ENCODE measurements at regions not wholly inside any gene's neighbourhood (a gene's known extent, or its start where the extent isn't known, plus 50 kb on each side); places are given as distances from the start of the nearest gene placed in this dataset.

DNA sequence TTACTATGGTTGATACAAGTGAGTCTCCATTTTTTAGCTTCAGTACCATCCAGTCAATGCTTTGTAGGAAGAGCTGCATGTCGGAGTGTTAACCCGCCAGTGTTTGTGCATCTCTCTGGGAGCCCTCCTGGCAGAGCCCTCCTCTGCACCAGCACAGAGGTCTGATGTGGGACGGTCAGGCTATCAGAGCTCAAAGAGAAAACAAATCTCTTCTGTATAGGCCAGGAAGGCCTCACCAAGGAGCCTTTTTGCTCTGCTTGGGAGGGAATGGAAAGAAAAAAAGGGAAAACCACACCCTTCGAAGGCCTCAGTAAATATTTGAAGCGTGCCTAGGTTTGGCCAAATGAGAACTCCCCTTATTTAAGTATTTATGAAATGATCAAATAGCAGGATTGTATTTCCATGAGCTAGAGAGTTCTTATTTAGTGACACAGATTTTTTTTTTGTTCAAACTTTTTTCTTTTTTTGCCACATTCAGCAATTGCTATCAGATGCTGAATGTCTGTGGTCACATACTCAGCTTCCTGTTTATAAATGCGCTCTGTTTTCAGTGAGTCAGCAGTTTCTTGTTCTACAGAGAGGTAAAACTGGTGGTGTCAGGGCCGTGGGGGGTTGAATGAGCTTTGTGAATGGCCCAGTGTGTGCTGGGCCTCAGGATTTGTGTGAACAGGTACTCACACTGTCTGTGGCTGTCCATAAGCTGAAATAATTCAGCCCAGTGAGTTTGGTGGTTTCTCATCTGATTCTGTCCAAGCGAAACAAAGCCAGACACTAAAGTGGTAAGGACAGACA, 226.6 kb downstream of the SNX18 start:
- no peak for DNase-seq (ENCODE audit: low read depth in 2 of 2)

DNA sequence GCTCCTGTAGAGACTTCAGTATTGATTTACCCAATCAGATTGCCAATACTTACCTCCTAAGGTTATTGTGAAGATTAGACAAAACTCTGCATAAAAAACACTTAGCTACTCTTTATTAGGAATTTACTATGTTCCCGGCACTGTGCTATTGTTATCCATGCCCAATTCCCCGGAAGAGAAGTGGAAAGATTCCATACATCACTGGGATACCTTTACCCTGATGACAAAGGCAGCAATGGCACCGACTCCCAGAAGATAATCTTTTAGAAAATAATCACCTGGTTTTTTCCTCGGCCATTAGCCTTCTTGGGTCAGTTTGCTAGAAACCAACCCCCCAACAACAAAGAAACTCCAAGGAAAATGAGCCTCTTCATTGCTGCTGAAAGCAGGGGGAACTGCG, 226.0 kb downstream of the SNX18 start:
- no peak for DNase-seq (ENCODE audit: low read depth in 2 of 2)

DNA sequence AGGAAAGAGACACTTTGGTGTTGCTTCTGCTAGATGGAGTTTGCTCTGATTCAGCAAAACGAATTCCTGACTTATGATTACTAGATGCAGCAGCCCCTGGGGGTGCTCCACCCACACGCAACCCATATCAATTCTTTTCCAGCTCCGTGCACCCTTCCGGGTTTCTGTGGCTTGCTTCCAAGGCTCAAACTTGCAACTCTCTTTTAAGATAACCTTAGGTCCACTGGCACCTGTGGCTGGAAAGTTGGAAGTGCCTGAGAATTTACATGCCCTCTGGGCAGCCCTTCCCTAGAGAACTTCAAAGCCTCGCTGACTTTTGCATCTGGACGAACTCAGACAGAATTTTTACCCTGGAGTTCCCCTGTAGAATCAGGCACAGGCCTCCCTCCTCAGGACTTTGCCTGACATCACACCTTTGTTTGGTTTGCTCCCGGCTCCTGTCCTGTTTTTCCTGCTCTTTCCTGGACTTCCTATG, 224.9 kb downstream of the SNX18 start:
- DNase-seq (ENCODE audit: low read depth in 2 of 2): no peak

DNA sequence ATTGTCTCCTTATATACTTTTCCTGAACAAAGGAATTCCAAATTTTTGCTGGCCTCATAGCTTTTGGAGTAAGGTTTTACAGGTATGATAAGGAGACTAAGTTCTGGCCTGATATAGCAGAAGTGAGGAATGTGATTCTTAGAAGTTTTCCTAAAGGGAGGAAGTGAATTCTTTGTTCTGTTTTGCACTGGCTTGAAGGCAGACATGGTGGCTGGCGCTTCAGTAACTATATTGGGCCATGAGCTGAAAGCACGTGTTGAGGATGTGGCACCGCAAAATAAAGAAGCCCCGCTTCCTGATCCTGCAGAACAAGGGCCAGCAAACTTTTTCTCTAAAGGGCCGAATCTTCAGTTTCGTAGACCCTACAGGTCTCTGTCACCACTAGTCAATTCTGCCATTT, 224.2 kb downstream of the SNX18 start:
- no peak for DNase-seq (ENCODE audit: low read depth in 2 of 2)

DNA sequence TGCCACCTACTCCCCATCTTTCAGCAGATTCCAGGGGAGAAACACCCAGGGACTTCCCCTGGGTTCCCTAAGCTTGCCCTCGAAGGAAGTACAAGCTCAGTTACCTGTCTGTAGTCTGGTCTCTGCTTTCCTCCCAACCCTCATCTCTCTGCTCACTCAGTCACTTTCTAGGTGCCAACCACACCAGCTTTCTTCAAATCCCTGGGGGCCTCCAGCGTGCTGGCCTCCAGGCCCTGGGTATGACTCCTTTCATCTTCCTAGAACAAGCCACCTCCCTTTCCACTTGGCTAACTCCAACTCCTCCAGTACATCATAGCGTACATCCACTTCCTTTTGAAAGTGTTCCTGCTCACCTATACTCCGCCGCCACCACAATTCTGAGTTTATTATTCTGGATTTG, 222.6 kb downstream of the SNX18 start:
- DNase-seq (ENCODE audit: low read depth in 2 of 2): no peak

DNA sequence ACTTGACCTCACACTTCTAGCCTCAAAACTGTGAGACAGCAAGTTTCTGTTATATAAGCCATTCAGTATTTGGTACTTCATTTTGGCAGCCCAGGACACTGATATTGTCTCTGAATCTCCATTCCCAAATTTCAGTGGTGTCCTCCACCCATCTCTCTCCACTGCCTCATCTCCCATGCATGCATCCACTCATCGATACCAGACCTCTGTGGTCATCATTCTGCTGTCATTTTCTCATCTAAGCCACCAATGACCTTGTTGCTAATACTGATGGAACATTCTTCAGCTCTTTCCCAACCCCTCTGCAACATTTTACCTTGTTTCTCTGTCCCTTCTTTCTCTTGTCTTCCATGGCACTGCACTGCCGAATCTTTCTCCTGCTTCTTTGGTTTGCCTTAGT, 221.8 kb downstream of the SNX18 start:
- DNase-seq (ENCODE audit: low read depth in 2 of 2): no peak

DNA sequence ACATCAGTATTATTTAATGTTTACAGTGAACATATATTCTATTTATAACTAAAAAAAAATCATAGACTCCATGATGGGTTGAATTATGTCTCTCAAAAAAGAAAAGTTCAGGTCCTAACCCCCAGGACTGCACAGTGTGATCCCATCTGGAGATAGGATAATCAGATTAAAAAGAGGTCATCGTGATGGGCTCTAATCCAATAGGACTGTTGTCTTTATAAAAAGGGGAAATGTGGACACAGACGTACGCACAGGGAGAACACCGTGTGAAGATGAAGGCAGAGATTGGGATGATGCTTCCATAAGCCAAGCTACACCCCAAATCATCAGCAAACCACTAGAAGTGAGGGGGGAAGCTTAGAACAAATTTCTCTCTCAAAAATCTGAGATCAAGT, 221.4 kb downstream of the SNX18 start:
- no peak for DNase-seq (ENCODE audit: low read depth in 2 of 2)

DNA sequence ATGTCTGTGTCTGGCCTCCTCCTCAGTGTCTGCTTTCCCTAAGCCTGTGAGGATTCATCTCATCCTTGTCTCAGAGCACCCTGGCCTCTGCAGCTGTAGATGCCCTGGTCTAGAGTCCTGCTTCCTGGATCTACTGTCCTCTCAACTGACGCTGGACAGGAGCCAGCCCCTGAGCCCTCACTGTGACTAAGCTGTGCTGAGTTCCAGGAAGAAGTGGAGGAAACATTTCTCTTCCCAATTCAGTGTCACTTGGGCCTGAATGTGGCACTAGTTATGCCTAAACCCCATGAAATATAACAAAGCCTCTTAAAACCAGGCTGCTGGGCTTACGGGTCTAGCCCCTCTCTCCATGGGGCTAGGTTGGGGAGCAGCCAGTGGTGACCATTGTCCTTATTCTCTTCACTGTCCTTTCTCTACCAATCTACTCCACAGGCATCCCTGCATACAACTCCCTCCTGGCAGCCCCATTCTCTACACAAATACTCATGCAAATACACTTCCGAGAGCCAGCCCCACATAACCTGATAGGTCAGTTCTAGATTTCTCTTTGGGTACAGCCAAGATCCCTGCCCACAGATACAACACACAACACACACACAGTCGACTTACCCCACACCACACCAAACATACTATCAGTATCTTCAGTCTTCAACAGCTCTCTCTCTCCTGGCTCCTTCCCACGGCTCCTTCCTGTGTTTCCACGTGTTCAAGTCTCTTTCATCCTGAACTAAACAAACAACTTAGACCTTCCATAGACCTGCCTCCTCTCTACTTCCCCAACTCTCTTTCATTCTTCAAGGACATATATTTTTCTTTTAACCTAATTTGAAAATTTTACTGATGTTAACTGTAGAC, 220.8 kb downstream of the SNX18 start:
- DNase-seq (ENCODE audit: low read depth in 2 of 2): no peak

DNA sequence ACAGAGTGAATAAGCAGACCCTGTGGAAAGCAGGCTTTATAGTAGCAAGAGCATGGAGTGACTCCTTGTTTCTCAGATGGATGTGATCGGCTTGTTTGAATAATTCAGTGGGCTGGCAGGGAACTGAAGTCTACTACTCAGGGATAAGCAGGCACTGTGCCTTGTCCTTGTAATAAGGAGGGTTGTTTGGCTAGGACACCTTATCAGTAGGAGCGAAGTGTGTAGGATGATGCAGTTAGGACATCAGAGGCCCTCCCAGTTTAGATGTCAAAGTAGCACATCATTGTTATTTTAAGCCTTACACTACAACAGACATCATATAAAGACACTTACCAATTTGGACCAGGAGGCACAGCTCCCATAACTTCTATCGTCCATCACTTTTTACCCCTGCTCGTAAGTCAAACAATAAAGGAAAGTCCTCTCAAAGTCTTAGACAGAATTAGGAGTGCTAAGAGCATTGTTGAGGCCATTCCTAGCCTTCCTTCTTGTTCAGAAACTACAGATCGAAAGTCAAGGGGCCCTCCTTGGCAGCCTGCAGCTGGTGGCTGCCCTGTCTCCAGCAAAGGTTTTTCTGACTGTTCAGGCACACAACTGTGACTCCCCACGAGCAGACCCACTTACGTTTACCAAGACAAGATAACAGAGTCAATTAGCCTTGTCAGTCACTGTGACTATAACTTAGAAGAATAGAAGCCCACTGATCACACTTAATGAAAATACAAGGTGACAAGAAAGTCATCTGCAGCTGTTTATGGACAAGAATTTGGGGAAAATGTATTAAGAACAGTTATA, 218.6 kb downstream of the SNX18 start:
- no peak for DNase-seq (ENCODE audit: low read depth in 2 of 2)

DNA sequence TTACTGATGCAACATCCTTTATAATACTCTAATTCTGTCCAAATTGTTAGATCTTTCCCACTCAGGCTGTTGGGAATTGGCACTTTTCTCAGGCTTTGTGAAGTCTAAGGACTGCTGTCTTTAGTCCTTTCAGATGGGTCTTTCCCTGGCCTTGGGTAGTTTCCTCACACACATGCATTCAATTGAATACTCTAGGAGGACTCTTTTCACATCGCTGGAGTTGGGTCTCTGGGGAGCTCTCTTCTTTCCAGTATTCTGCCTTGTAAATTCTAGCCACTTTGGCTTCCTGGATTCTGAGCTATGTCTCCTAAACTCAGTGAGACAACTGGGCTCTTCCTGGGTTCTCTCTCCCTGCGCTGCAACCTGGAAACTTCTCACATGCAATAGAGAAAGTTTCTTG, 215.5 kb downstream of the SNX18 start:
- no peak for DNase-seq (ENCODE audit: low read depth in 2 of 2)

DNA sequence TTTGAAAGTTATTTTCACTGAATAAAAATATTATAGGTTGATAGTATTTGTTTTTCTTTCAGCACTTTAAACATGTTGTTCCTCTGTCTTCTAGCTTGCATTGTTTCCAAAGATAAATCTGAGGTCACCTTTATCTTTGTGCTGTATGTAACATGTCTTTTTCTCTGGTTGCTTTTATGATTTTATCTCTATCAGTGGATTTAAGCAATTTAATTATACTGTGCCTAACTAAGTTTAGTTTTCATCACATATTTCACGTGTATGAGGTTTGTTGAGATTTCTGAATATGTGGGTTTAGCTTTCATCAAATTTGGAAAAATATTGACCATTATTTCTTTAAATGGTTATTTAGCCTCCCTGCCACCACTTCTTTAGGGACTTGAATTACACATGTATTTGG, 214.5 kb downstream of the SNX18 start:
- DNase-seq (ENCODE audit: low read depth in 2 of 2): no peak

DNA sequence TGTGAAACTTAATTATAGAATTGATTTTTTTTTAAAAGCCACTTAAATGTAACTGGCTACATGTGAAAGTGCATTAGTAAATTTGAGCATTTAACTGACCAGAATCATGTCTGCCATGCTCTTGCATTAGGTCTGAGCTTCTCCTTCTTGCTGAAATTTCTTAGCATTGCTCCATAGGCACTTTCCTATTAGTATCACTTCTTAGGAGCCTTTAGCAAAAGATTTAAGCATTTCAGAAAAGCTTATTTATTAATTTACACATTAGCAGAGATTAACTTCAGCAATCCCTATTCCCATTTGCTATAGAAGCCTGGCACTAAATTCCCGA, 211.0 kb downstream of the SNX18 start:
- no peak for DNase-seq (ENCODE audit: low read depth in 2 of 2)

DNA sequence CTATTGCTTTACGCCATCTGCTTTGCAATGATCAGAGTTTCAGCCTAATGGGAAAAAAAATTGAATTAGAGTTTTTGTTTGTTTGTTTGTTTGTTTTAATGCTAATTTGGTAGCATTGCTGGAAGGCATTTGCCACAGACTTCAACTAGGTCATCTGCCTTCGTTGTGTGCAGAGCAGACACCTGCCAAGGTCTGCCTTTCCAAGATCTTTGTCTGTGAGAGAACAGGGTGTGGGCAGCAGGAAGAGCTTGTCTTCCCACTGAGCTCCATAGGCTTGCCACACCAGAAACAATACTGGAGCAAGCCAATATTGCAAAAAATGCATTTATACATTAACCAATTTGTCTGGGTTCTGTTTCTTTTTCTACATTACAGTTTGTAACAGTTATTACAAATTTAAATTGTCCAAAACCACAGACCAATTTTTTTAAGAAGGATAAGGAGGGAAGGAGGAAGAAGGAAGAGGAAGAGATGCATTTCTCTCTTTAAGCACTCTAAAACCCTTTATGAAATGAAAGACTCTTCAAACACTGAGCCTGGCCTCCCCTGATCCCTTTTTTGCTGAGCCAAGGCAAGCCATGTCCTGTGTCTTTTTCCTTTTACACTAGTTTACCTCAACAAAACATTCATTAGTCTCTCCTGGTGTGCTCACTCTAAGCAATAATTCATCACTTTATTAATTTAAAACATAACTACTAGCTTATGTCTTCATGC, 210.5 kb downstream of the SNX18 start:
- DNase-seq (ENCODE audit: low read depth in 2 of 2): no peak

DNA sequence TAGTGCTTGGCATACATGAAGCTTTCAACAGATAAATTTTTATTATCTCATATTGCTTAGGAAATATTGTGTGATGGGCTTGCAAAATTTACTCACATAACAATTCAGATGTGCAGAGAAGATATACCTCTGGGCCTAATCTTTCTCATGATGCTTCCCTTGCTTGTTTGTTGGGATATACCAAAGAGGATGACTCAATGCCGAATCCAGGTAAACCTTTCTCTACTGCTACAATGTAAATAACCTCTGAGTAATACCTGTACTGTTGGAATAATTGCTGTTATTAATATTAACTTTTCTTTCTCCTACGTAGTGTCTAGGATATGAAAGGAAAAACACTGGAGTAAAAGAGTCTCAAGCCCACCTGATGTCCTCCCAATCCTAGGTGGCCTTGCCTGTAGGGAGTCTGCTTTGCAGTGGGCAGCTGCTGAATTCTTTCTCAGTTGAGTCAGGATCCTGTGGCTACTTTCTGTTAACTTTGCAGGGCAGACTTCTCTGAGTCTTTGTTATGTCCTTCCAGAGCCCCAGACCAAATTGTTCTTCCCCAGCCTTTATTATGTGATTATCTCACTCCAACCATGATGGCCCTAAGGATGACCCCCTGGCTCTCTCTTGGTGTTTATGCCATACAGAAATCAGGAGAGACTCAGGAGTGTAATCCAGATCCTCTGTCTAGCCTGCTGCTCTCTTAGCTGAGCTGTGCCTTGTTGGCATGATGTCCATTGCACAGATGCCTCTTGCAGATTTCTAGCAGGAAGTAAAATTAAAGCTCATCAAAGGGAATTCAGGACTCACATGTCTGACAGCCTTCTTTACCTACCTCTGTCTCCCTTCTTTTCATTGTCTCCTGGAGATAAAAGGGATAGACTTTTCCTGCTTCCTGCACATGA, 208.1 kb downstream of the SNX18 start:
- no peak for DNase-seq (ENCODE audit: low read depth in 2 of 2)

DNA sequence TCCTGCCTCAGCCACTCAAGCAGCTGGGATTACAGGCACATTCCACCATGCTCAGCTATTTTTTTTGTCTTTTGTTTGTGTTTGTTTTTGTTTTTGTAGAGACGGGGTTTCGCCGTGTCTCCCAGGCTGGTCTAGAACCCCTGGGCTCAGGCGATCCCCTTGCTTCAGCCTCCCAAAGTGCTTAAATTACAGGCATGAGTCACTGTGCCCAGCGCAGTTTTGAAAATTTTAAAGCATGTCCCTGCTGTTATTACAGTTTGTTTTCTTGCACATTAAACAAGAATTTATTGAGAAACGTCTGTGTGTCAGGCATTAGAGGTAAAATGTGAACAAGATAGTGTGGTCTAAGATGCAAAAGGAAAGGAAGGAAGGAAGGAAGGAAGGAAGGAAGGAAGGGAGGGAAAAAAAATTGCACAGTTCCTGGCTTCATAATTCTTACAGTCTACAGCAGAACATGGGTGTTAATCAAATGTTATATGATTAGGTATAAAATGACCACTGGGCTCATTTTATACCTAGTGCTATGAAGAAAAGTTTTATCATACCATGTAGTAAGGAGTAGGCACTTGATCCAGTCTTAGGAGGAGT, 205.4 kb downstream of the SNX18 start:
- DNase-seq (ENCODE audit: low read depth in 2 of 2): no peak

DNA sequence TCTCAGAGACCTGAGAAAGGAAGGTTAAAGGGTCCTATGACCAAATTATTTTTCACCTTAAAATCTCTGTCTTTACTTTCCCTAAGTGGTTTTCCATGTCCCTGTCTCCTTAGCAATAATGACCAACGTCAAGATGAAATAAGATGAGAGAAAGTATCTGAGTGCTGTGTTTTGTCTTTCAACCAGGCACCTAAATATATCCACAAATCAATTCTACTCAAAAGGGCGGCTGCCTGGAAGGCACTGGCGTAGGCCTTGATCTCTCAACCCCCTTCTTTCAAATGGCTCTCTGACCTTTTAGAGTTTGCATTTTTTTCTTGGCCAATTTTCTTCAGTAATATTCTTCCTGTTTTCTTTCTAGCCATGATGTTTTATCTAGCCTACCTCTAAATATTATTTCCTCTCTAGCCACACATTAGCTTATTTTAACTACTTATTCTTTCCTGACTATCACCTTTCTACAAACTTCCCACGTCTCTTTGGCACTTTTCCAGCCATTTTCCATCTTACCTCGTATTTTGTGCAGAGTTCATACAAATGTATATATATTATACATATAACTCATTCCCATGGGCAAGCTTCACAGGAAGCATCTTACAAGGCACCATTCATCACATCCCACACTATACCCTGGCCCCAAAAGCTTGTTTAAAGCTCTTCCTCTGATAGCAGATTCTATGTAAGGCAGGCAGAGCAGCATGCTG, 204.5 kb downstream of the SNX18 start:
- no peak for DNase-seq (ENCODE audit: low read depth in 2 of 2)

DNA sequence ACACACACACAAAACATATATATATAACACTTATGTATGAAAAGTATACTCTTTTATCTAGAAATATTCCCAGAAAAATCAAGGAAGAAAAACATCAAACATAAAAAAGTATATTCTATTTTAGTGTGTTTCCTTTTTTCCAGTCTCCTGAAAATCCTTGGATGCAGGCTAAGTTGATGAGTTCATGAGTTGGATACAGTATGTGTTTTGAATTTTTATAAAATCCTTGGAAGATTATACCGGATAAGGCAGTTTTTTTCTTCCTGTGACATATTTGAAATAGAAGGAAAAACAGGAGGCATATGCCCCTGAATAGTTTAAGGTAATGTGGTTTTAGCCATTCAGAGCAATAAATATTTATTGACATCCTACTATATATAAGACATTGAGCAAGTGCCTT, 203.6 kb downstream of the SNX18 start:
- DNase-seq (ENCODE audit: low read depth in 2 of 2): no peak

DNA sequence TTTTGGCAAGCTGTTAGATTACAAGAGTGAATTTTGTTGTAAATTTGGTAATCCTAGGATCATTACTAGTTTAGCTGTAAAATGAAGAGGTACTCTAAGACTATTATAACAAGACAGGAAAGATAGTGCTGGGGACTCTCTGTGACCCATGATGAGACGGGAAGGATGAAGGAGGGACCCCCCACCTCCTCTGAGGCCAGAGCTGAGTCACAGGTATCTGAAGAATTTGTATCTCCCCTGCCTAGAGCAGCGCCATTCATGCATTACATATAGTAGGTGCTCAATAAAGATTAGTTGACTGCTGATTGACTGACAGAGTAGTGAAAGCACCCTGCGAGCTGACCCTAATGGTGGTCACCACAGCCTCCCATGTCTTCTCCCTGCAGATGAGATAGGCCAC, 202.8 kb downstream of the SNX18 start:
- no peak for DNase-seq (ENCODE audit: low read depth in 2 of 2)

DNA sequence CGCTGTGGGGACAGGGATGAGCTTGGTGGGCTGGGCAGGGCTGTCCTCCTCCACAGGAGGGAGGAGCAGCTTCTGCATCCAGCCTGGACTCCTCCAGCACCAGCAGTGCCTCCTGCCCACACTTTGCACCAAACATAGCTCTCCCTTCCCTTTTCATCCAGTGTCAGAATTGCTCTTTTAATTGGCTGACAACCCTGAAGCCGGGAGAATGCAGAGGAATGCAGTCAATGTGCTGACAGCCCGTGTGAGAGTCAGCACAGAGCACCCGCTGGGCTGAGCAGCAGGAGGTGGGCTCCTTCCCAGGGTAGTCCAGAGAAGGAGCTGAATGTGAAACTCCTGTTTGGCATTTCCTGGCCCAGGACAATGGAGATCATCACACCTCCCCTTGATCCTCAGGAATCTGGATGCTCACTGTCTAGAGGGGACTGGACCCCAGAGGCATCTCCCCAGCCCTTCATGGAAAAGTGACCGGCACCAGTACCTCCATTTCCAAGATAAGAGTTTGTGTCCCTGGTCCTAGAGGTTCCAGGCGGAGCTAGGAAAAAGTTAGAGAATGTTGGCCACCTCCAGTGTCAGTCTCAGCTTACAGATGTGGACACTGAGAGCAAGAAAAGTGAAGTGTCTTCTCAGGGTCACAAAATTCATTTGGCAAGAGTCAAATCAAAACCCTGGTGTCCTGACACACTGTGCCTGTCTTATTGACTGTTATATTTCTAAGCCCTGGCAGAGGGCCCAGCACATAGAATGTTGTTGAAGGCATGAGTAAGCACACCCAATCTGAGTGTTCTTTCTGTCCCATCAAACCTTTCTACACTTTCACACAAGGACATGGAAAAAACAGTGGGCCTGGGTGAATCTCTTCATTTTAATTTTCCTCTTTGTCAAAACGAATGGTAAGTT, 202.1 kb downstream of the SNX18 start:
- no peak for DNase-seq (ENCODE audit: low read depth in 2 of 2)

Data from stimulated activated CD4-positive, alpha-beta T cell treated with anti-CD3 and anti-CD28 coated beads, Interleukin-1b, Interleukin-23, amount 100 ng/mL, for 1 hour (primary cell).